SKM-1 (cell line): ENCODE measurements at regions not wholly inside any gene's neighbourhood (a gene's known extent, or its start where the extent isn't known, plus 50 kb on each side); places are given as distances from the start of the nearest gene placed in this dataset.
"Not testable (repeated sequence)": the region's sequence is repeated elsewhere in the genome, so short reads cannot be mapped to it uniquely, and the experiment has no call there.

Source experiments
- DNase-seq: peaks from one replicate; lab custom pipeline; 2025; ENCODE audit not compliant: unreplicated experiment; lab: John Stamatoyannopoulos, UW

- DNase-seq, result no peak
These were observed 73.3 kb downstream of the OLFM4 start for GRCh38 chr13:53101883-53102282.

GRCh38 chr13:53104136-53104535 lies 75.5 kb downstream of the OLFM4 start:
- DNase-seq, result no peak

GRCh38 chr13:53105477-53105876 lies 76.9 kb downstream of the OLFM4 start:
- no peak for DNase-seq

GRCh38 chr13:53105890-53106289 lies 77.3 kb downstream of the OLFM4 start:
- DNase-seq, result no peak

GRCh38 chr13:53110181-53110580 lies 81.6 kb downstream of the OLFM4 start:
- DNase-seq, result no peak

GRCh38 chr13:53110614-53111013 lies 82.0 kb downstream of the OLFM4 start:
- no peak for DNase-seq

- no peak for DNase-seq
These were observed 83.9 kb downstream of the OLFM4 start for GRCh38 chr13:53112522-53112921.

- not testable (repeated sequence) for DNase-seq
These were observed 88.4 kb downstream of the OLFM4 start for GRCh38 chr13:53117048-53117447.

GRCh38 chr13:53121131-53121773 lies 92.6 kb downstream of the OLFM4 start:
- no peak for DNase-seq

- no peak for DNase-seq
These were observed 93.3 kb downstream of the OLFM4 start for GRCh38 chr13:53121919-53122318.

- DNase-seq, result no peak
These were observed 94.9 kb downstream of the OLFM4 start for GRCh38 chr13:53123536-53123935.

- DNase-seq, result no peak
These were observed 96.0 kb downstream of the OLFM4 start for GRCh38 chr13:53124623-53125022.

GRCh38 chr13:53126841-53127245 lies 98.2 kb downstream of the OLFM4 start:
- no peak for DNase-seq

GRCh38 chr13:53127373-53127772 lies 98.8 kb downstream of the OLFM4 start:
- no peak for DNase-seq

GRCh38 chr13:53129864-53130393 lies 101.3 kb downstream of the OLFM4 start:
- DNase-seq, result no peak

GRCh38 chr13:53131361-53131760 lies 102.7 kb downstream of the OLFM4 start:
- no peak for DNase-seq

GRCh38 chr13:53135301-53135700 lies 106.7 kb downstream of the OLFM4 start:
- DNase-seq, result no peak

GRCh38 chr13:53136554-53137215 lies 108.1 kb downstream of the OLFM4 start:
- no peak for DNase-seq

- no peak for DNase-seq
These were observed 109.2 kb downstream of the OLFM4 start for GRCh38 chr13:53137779-53138178.

GRCh38 chr13:53138376-53139036 lies 109.9 kb downstream of the OLFM4 start:
- no peak for DNase-seq

GRCh38 chr13:53141336-53141735 lies 112.7 kb downstream of the OLFM4 start:
- no peak for DNase-seq

- DNase-seq, result no peak
These were observed 113.7 kb downstream of the OLFM4 start for GRCh38 chr13:53142306-53142705.
